ENCODE measurements at regions not wholly inside any gene's neighbourhood (a gene's known extent, or its start where the extent isn't known, plus 50 kb on each side); places are given as distances from the start of the nearest gene placed in this dataset.
A peak's percentile ranks its signal among the peaks of the same experiment; 100 is the strongest.

DNA sequence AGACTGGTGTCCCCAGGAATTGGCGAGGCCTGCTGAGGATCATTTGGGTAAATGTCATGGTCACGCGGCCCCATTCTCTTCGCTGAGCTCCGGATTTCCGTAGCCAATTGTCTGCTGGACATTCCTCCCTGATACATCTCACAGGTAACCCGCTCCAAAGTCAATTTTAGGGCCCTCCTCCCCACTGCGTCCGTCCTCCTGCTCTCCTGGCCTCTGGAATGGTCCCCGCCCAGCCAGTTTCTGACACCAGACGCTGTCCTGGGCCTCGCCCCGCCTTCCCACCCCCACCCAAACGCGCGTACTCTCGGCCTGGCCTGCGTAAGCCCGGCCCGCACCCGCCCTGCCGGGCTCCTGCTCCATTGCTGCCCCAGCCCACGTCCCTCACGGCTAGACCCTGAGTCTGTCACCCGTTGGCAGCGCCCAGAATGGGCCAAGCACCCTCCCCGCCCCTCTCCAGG lies 202.0 kb downstream of the AUH start:
- DNase-seq (ENCODE audit: low spot score) = no peak

DNA sequence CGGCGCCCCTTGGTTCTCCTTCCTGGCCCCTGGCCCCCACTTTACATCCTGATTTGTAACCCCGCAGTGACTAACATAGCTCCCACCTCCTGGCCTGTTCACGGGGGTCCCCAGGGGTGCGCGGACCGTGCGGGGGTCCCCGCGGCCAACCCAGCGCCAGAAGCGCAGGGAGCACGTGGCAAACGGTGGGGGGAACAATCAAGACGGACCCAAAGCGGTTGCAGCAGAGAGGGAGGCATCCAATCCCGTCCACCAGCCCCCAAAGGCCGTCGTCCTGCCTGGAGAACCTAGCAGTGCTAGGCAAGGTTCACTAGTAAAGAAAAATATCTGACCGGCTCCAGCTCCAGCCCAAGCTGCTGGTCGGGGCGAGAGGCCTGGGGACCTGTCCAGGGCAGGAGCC lies 201.5 kb downstream of the AUH start:
- no peak for DNase-seq (ENCODE audit: low spot score)

DNA sequence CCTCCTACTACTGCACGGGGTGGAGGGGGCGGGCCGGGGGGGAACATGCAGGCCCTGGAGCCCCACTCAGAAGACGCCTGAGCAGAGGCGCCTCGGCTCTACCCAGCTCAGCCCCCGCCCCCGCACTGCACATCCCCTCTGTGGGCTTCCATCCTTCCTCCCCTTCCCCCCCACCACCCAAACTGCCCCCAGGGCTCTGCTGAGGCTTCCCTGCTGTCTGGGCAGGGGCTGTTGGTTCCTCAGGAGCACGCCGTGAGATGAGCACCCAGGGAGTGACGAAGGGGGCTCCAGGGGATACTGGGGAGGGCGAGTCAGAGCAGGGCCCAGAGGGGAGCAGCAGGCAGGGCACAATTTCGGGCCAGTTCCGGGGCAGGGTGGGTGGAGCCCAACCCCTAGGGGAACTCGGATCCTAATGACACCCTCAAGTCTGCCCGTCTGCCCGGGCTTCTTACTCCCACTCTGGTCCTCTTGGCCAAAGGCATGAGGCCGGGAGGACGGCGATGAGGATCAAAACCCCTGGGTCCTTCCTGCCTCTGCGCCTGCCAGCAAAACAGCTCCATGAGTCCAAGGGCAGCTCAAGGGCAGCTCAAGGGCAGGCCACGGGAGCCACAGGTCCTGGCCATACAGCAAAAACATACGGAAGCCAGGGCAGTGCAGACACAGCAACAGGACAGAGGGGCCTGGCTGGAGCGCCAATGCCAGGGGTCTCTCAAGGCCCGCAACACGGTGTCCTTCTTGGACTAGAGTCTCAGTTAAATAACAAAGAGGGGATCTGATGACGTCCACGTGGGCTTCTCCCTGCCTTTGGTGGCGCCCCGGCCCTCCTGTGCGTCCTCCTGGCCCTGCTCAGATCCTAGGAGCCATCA lies 200.9 kb downstream of the AUH start:
- DNase-seq (ENCODE audit: low spot score) = no peak

DNA sequence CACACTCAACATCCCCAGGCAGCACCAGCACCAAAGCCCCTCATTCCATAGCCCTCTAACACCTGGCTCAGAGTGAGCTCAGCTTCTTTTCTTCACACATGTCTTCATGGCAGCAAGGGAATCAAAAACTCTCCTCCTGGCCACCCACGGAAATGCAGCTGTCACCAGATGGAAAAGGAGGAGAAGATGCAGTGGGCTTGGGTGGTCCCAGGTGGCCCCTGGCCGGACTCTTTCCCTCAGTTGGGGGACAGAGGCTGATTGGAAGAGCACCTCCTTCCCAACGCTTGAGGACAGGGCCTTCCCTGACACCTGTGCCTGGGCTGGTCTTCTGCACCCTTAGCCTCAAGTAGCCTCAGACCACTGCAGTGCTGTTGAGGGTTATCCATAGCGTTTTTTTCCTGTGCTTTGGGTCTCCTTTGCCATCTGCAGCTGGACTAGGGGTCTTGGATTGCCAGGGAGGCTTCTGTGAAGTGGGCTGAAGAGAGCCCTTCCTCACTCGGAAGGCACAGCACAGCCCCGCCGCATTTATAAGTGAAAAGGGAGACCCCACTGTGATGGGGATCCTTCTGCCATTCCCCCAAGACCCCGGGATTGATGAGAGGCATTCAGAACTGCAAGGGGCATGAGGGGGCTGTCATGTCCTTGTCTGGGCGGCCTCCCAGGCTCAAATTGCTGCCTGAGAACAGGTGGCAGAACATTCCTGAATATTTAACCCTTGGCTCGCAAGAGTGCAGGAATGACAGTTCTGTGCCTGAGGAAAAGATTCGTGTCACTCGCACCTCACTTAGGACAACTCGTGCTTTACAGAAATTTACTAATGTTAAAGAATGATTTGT lies 200.0 kb downstream of the AUH start:
- DNase-seq (ENCODE audit: low spot score) = no peak

DNA sequence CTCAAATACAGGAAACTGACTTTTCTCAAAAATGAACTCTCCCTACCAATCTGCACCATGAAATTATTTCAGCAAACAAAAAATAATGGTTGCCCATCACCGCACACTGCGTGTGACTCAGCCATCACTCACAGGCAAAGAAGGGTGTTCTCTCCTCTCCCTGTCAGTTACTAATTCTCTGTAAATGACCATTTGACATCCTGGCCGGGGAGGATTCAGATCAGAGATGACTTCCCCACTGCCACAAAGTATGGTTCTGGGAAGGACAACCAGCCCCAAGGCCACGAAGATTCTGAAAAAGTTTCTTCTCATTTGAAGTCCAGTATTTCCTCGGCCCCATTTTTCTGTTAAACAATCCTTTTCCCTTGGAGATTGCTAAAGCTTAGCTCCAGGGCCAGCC lies 199.4 kb downstream of the AUH start:
- peak; percentile 40 for DNase-seq (ENCODE audit: low spot score)

DNA sequence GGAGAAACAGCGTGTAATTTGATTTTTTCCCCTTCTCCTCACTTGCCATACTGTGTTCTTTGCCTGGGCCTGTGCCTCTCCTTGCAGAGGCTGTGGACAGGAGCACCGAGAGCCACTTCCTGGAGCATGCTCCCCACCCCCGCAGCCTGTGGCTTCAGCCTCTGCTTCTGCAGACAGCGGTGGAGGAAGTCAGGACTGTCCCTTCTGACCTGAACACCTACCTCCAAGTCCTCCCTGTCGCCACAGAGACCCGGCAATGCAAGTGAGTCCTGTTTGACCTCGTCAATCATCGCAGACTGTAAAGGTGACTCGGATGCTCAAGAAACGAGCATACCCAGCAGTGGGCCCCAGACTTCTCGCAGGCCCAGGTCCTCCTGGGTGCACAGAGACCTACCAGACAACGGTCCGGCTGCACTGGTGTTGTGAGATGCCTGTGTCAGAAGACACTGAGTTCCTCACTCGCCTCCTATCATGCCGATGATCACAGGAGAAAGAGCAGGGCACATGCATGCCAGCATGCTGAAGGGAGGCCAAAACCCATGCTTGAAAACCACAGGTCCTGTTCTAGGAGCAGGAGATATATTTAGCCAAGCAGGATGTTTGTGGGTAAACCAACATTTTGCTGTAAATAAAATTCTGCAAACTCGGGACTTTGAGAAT lies 198.8 kb downstream of the AUH start:
- DNase-seq (ENCODE audit: low spot score) = peak; percentile 35

DNA sequence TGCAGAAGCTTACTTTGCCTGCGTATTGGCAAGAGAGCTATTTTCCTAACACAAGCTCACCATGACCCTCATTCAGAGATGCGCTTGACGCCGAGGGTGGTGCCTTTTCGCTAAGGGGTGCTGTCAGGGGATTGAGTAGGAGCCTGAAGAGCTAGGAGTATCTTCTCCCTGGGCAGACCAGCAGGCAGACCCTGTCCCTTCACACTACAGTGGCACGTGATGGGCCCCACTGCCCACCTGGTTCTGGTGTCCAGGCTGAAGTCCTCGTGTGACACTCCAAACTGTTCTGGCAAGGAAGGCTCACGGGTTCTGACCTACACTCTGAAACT lies 198.3 kb downstream of the AUH start:
- no peak for DNase-seq (ENCODE audit: low spot score)

DNA sequence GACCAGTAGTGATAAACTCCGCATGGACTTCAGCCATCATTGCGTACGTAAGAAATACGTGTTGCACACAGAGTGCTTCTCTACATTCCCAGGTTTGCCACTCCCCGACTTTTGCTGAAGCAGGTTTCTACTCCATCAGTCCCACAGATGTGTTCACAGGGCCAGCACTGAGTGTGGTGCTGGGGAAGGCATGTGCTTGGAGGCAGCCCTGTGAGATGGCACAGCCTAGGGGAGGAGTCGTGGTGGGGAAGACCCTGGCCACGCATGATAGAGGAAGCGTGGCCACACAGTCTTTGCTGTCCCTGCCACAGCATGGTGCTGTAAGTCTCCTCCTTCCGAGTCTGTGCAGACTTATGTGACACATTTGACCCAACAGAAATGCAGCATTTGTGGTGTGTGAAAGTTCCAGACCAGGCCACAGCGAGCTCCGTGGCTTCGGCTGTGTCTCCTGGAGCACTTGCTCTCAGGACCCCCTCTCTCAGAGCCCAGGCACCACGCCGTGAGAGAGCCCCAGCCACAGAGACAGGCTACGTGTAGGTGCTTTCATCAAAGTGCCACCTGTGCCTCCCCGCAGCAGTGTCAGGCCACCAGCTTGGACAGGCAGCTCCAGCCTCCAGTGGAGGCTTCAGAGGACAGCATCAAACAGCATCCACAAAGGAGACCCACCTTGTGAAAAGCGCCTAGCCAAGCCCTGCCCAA lies 197.8 kb downstream of the AUH start:
- no peak for DNase-seq (ENCODE audit: low spot score)
